ENCODE measurements at regions not wholly inside any gene's neighbourhood (a gene's known extent, or its start where the extent isn't known, plus 50 kb on each side); places are given as distances from the start of the nearest gene placed in this dataset.

DNA sequence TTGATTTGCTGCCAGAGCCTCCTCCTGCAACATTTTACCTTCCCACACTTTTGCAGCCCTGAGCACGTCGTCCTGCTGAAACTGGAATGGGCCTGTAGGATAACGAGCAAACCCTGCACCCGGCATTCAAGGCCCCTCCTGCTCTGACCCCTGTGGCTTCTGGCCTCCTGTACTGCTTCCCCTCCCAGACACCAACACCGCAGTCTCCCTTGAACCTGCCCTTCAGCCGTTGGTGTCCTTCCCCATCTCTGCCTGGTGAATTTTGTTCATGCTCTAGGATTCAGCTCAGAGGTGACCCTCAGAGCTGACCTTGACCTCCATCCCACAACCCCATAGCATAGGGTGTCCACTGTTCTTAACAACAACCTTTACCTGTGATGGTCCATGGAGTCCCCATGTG lies 535.1 kb downstream of the MATN1 start:
- TF ChIP-seq POLR2AphosphoS5 (IDR thresholded peaks at IDR 0.05): no peak
- TF ChIP-seq EP300 (IDR thresholded peaks at IDR 0.05): no peak
- TF ChIP-seq CTCF (IDR thresholded peaks at IDR 0.05): no peak

Measured in upper lobe of left lung (tissue), 4 donors.